HFFc6 (cell line): ENCODE measurements at regions not wholly inside any gene's neighbourhood (a gene's known extent, or its start where the extent isn't known, plus 50 kb on each side); places are given as distances from the start of the nearest gene placed in this dataset.

Experiments used
- DNase-seq: peaks from one replicate; pipeline ENCODE4 v3.0.0-alpha.2; 2018
- H3K27ac Mint-ChIP-seq: 2 replicates; pipeline ENCODE4 v1.8.0; 2020; ENCODE audit warnings: mild to moderate bottlenecking, mixed read lengths
- H3K27me3 Mint-ChIP-seq: 2 replicates; pipeline ENCODE4 v1.8.0; 2021; ENCODE audit warnings: mild to moderate bottlenecking, moderate library complexity, mixed read lengths; ENCODE audit not compliant: insufficient read depth
- H3K36me3 Mint-ChIP-seq: 2 replicates; pipeline ENCODE4 v1.8.0; 2021; ENCODE audit warnings: low read depth, mixed read lengths
- H3K4me1 Mint-ChIP-seq: 2 replicates; pipeline ENCODE4 v1.8.0; 2020; ENCODE audit warnings: low read depth, mixed read lengths
- H3K4me3 Mint-ChIP-seq: 2 replicates; pipeline ENCODE4 v1.8.0; 2020; ENCODE audit warnings: mild to moderate bottlenecking, moderate library complexity, mixed read lengths
- H3K9me3 Mint-ChIP-seq: 2 replicates; pipeline ENCODE4 v1.8.0; 2020; ENCODE audit warnings: mild to moderate bottlenecking, mixed read lengths
- CTCF ChIP-seq: fragments of 200-600 bp; sonication (generic); IDR thresholded peaks from 2 replicates; pipeline ENCODE4 v1.5.0; 2021; ENCODE audit warnings: antibody characterized with exemption, mild to moderate bottlenecking

- Mint-ChIP-seq H3K27ac (no peak overlapping the region), H3K4me3 (no peak overlapping the region), H3K9me3 (no peaks in the 10 kb centered on the region), H3K27me3 (peaks cover 10% of the 10 kb centered on the region), H3K4me1 (peaks cover 29% of the 10 kb centered on the region), H3K36me3 (no peaks in the 10 kb centered on the region)
- TF ChIP-seq CTCF: no peak
- no peak for DNase-seq
Observed at GRCh38 chr9:86753836-86754235, 193.5 kb downstream of the GAS1 start.

- Mint-ChIP-seq H3K4me1 (peaks cover 35% of the 10 kb centered on the region), H3K4me3 (no peak overlapping the region), H3K9me3 (no peaks in the 10 kb centered on the region), H3K27ac (no peak overlapping the region), H3K27me3 (peaks cover 12% of the 10 kb centered on the region), H3K36me3 (no peaks in the 10 kb centered on the region)
- no peak for DNase-seq
- TF ChIP-seq CTCF: no peak
Observed at GRCh38 chr9:86752733-86753132, 194.6 kb downstream of the GAS1 start.

- no peak overlapping the region for H3K4me3 Mint-ChIP-seq
- H3K9me3 Mint-ChIP-seq: no peaks in the 10 kb centered on the region
- no peak for TF ChIP-seq CTCF
- no peaks in the 10 kb centered on the region for H3K36me3 Mint-ChIP-seq
- peaks cover 10% of the 10 kb centered on the region for H3K27me3 Mint-ChIP-seq
- DNase-seq: no peak
- no peak overlapping the region for H3K27ac Mint-ChIP-seq
- peaks cover 34% of the 10 kb centered on the region for H3K4me1 Mint-ChIP-seq
Observed at GRCh38 chr9:86751956-86752355, 195.3 kb downstream of the GAS1 start.

DNA sequence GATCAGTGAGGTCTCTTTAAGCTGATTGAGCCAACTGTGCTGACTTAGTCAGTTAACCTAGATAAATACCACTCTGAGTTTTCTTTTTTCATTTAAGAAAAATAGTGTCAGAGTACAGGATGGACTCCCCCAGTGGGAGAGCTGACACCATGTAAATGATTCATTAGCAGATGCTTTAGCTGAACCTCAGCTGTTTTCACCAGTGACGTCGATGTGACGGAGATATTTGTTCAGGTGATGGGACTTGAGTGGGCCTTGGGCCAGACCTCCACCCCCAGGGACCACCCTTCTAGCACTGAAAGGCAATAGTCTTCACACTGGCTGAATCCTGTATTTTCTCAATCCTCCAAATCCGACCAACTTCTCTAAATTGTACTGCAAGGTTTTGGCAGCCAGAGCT, 196.1 kb downstream of the GAS1 start:
- peaks cover 5% of the 10 kb centered on the region for H3K27me3 Mint-ChIP-seq
- no peaks in the 10 kb centered on the region for H3K9me3 Mint-ChIP-seq
- no peak for TF ChIP-seq CTCF
- peaks cover 32% of the 10 kb centered on the region for H3K4me1 Mint-ChIP-seq
- H3K4me3 Mint-ChIP-seq: no peak overlapping the region
- no peak overlapping the region for H3K27ac Mint-ChIP-seq
- H3K36me3 Mint-ChIP-seq: no peaks in the 10 kb centered on the region
- no peak for DNase-seq

- no peak for TF ChIP-seq CTCF
- peaks cover 32% of the 10 kb centered on the region for H3K4me1 Mint-ChIP-seq
- no peaks in the 10 kb centered on the region for H3K36me3 Mint-ChIP-seq
- H3K4me3 Mint-ChIP-seq: no peak overlapping the region
- peak overlapping the region; percentile 38 for H3K27ac Mint-ChIP-seq
- peak; percentile 54 for DNase-seq
- H3K27me3 Mint-ChIP-seq: peaks cover 4% of the 10 kb centered on the region
- H3K9me3 Mint-ChIP-seq: no peaks in the 10 kb centered on the region
Observed at GRCh38 chr9:86749894-86750255, 197.4 kb downstream of the GAS1 start.
